NCI-H2029 (cell line): ENCODE measurements at regions not wholly inside any gene's neighbourhood (a gene's known extent, or its start where the extent isn't known, plus 50 kb on each side); places are given as distances from the start of the nearest gene placed in this dataset.

Source experiments
- DNase-seq: peaks from one replicate; lab custom pipeline; 2025; lab: John Stamatoyannopoulos, UW

DNA sequence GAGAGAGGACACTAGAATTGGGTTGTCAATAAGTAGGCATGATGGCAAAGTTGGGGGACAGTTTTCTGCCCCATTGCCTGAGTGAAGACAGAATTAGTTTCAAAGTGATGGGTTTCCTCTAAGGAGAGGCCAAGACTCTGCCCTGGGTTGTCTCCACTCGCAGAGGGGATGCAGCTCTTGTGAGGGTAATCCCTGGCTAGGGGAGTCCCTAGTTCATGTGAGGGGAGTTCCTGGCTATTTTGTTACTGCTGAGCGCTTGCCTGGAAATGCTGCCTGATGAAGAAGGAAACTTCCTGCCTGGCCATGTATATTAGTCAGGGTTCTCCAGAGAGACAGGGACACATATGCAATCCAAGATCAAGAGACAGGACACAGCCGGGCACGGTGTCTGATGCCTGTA is 501.5 kb downstream of the BCL11A start:
- no peak for DNase-seq

DNA sequence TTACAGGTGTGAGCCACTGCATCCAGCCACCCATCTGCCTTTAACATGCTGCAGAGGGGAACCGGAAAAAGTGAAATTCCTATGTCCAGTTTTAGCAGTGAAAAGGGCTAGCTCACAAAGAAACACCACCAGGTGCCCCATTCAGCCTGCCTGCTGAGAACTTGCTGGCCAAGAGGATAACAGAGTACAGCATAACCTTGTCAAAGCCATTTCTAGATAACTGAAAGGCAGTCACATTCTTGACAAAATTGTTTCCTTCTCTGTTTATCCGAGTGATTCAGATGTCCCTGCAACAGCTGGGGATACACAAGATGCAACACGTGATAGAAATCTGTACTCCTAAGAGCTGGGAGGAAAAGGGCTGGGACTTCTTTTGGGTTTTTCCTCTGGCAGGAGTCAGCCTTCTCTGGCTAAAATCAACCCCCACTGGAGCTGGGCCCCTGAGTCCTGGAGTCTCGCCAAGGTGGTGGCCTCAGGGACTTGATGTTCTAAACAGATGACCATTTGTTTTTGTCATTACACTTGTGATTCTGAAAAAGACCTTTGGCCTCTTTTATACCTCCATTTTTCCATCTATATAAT is 505.4 kb downstream of the BCL11A start:
- DNase-seq, result no peak

DNA sequence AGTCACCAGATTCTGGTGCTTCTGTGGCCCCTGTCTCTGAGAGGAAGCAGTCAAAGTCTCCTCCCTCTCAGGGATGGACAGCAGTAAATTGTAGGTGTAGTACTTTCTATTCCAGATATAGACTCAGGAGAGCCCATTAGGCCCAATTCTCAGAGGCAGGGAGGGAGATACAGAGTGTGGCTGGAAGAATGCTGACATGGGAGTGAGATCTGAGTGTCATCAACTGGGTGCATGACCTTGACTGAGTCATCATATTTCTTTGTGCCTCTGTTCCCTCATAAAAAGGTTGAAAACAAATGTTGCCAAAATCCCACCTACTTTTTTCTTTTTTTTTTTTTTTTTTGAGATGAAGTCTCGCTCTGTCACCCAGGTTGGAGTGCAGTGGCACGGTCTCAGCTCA is 506.1 kb downstream of the BCL11A start:
- no peak for DNase-seq

DNA sequence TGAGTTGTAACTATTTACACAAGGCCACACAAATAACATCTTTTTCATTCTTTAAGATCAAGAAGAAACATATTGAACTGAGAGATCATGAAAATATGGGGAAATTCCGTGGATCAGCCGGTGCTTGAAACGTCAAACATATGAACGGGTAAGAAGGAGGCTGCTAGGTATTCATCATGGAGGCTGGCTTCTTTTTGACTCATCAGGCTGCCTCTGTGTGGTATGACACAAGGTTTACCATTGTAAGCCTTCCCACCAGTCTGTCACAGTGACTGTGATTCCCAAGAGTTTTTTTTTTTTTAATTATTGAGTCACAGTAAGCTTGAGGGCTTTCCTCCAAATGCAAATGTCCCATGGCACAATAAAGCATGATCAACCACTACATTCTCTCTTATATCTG is 506.9 kb downstream of the BCL11A start:
- no peak for DNase-seq

DNA sequence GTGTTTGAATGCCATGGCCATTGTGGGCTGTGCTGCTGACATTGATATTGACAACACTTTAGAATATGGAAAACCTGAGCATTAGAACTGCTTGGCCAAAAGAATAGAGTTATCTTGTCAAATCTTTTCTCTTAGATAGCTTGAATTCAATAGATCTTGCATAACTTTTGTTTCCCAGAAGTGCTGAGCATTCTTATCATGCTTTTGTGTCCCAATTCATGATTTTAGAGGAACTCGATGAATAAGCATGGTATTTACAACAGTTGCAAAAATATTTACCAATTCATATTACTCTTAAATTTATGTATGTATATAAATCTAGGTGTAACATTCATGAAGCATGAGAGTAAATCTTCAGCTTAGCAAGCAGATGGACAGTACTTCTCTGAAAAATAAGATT is 508.0 kb downstream of the BCL11A start:
- no peak for DNase-seq

DNA sequence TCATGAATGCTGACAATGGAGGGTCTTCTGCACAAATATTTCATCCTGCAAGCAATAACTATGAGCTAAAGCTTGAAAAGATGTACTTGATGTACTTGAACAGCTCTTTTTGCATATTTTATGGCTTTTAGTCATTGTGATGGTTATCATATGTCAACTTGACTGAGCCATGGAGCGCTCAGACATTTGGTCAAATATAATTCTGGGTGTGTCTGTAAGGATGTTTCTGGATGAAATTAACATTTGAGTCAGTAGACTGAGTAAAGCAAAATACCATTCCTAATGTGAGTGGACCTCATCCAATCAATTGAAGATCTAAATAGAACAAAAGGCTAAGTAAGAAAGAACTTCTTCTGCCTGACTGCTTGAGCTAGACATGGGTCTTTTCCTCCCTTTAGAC is 509.0 kb downstream of the BCL11A start:
- no peak for DNase-seq

DNA sequence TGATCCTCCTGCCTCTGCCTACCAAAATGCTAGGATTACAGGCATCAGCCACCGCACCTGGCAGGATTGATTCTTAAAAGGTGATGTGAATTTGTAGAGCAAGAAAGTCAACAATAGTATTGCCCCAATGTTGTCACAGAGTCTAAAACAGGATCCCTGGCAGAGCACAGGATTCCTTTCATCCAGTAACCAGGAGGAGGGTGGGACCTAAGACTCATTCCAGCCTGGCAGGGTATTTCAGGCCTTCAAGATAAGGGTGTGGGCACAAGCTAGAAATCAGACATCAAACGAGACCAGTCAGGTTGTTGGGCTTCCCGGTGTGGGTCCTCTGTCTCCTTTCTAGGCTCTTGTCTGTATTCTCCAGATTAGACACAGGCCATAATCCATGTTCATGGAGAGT is 511.4 kb downstream of the BCL11A start:
- DNase-seq, result no peak

DNA sequence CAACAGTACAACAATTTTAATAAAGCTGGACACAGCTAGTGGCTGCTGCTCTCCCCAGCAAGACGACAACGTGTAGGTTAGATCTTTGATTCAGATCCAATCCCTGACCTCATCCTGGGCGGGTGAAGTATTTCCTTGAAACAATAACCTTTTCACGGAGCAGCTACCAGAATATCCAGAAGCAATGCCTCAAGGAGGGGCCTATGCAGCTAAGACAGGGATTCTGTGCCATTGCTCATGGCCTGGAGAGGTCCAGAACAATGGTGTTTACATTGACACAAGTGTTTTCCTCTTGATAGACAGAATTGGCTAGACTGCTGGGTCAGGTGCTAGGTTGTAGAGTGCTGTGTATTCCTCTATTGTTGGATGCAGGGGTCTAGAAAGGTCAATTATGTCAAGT is 520.1 kb downstream of the BCL11A start:
- DNase-seq, result peak; percentile 81

DNA sequence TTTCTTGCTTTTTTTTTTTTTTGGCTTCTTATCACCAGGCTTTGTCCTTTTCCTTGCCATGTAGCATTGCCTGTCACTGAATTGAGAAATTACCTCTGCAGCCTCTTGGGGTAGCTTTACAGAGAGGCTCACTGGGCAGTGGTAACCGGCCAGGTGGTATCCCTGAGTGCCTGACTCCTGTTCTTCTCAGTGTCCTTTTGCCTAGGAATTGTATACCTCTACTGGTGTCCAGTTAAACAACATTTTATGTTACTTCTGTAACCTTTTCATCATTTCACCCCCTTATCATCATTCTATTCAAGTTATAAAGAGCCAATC is 523.9 kb downstream of the BCL11A start:
- no peak for DNase-seq

DNA sequence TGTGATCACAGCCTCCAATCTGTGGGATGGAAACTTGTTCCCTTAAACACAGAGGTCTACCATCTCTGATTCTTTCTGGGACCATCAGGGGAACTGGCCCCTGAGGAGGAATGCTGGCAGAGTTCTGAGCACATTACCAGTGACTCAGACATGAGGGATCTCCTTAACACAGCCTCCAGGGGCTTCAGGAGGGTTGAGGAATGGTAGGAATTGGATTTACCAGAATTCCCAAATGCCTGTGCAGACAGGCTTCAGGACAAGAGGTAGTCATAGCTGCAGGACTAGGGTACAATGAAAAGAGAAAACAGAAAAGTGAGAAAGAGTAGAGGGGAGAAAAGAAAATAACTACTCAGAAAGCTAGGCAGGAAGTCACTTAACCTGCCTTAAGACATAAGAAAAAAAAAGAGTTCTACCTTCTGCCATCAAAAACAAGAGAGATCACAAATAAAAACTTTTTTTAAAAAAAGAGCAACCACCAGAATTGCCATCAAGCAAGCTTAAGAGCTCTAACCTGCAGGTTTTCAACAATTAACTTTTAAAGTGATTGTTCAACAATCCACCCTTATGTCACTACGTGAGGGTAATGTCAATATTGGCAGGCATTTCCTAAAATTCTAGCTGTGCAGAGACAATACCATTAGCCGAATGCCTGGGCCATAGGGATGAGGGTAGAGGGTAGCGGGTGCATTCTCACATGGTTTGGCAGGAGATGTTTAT is 524.4 kb downstream of the BCL11A start:
- DNase-seq, result peak; percentile 25

DNA sequence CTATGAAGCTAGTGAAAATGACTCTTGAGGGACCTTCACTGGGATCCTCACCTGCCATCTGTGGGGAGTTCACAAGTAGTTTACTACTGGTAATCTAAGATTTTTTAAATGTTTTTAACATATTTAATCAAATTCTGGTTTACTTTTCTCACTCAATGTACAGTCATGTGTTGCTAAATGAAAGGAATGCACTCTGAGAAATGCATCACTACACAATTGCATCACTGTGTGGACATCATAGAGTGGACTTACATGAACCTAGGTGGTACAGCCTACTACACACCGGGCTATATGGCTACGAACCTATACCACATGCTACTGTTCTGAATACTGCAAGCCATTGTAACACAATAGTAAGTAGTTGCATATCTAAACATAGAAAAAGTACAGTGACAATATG is 528.0 kb downstream of the BCL11A start:
- no peak for DNase-seq

DNA sequence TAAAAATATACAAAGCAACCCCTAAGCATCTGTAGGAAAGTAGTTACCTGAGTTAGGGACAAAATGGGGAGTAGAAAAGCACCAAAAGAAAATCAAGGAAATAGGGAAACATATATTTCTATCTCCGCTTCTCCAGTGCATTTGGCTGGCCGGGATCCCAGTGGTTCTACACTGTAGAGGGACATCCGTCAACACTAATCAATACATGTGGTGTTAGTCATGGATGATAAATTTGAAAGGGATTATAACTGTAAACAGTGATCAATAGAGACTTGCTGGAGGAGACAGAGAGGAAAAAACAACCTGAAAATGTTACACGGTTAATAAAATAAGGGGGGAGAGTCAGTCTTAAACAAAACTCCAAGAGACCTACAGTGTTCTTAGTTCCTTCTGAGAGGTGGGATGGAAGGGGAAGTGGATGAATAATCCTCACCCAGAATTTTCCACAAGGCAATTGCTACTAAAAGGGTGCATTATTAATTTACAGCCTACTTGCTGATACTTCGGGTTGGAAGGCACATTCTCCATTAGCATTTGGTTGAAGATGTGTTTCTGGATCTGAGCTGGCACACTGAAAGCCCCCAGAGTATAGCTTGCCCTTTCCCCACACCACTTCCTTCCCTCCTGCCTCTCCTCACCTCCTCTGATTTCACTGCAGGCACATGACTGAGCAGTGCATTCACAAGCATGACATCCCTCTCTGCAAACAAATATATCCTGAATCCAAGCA is 530.0 kb downstream of the BCL11A start:
- no peak for DNase-seq

DNA sequence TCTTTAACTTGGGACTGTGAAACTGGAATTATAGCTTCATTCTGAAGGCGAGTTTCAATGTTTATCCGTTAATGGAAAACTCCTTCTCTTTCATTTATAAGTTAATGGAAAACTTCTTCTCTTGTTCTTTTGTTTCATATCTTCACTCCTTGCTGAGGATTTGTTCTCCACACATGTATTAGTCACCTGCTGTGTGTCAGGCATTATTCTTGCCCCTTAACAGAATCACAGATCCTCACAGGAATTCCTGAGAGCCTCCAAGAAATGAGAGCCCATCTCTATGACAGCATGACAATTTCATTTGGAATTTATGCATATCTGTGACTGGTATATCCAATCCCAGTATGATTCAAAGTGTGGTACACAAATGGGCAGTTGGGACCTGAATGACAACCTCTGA is 545.8 kb downstream of the BCL11A start:
- no peak for DNase-seq

DNA sequence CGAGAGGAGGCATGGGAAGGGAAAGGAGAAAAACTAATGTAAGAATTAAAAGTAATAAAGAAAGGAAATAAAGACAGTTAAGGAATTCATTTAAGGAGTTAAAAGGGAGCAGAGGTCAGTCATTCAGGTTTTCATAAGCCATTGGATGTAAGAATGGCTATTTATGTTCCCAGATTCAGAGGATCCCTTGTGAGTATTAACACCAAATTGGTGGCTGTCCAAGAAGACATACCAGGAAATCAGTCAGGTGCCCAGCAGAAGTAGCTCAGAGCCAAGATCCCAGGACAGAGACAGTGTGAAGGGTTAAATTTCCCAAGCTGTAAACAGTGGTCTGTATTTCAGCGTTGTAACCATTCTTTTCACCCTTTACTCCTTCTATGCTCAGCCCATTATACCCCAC is 550.4 kb downstream of the BCL11A start:
- DNase-seq, result no peak

DNA sequence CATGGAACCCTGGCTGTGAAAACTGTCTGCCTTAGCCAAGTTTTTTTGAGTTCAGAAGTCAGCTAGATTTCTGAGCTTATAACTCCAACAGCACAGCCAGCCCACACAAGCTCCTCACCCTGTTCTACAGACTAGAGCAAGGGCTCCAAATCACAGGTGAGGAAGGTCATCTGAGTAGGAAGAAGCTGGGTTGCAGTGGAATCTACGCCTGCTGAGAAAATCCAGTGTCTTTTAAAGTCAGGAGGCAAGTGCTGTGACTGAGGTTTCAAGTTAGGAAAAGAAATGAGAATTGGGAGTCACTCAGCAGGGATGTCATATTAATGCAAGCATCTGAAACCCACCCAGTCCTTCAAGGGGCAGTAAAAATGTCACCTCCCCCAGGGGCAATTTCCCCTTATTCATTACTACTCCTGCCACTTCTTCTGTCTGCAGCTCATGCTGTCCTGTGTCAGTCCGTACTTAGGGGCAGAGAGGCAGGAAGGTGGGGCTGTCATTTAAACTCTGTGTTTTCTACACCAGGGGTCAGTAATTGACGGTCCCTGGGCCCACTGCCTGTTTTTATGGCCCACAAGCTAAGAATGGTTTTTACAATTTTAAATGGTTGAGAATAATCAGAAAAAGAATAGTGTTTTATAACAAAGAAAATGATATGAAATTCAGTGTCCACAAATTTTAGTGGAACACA is 551.1 kb downstream of the BCL11A start:
- no peak for DNase-seq

DNA sequence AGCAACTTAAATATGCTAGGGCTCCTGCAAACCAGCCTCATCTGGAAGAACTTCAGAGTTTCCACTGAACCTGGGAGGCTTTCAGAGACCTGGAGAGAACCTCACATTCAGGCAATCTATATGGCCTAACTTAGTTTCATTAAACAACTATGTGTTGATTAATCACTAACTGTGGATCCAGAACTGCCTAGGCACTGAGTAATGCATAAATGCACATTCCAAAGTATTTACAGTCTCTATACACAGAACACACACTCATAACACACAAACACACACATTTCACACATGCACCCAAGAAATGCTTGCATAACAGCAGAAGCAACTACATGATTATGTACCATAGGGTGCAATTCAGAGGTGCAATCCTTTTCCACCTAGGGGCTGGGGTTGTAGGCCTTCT is 552.8 kb downstream of the BCL11A start:
- DNase-seq, result no peak

DNA sequence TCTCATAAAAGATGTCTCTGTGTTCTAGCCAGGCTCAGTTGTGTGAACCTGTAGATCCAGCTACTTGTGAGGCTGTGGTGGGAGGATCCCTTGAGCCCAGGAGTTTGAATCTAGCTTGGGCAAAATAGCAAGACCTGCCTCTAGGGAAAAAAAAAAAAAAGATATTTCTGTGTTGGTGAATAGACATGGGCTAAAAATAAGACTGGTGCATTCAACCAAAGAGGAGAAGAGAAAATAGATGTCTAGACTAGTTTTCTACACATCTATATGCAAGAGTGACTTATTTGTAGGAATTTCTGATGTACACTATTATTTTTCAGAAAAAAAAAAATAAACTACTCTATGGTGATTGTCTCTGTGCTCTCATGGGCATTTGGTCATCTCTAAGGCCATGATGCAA is 555.1 kb downstream of the BCL11A start:
- DNase-seq, result no peak

DNA sequence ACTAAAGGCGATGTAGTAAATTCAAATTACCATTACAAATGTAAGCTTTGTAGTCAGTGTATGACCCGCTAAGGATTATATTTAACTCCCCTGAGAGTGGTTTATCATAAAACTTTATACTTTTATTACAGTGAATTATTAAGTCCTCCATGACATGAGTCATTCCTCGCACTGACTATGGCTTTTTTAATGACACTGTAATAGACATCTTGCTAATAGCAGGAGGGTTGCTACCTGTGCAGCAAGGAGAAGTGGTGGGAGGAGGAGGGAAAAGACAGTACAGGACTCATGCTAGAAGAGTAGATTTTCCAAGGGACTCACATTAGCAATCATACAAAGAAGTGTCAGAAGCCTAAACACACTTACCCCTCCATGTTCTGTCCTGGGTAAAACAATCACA is 556.1 kb downstream of the BCL11A start:
- DNase-seq, result no peak

DNA sequence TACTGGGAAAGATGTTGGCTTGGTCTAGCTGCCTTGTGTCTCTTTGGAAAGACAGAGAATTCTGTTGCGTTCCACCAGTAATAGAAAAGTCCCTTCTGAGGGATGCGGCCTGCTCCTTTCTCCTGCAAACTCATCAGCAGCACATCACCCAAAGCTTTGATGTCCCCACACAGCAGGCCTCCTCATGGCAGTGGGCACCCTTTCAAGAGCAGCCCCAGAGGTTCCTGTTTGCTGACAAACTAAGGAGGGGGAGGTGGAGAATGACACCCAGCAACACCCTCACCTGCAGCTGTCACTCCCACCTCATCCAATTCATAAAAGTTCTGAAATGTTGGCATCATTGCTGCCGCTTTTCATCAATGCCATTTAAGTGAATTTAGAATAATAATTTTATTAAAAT is 556.6 kb downstream of the BCL11A start:
- DNase-seq, result no peak

DNA sequence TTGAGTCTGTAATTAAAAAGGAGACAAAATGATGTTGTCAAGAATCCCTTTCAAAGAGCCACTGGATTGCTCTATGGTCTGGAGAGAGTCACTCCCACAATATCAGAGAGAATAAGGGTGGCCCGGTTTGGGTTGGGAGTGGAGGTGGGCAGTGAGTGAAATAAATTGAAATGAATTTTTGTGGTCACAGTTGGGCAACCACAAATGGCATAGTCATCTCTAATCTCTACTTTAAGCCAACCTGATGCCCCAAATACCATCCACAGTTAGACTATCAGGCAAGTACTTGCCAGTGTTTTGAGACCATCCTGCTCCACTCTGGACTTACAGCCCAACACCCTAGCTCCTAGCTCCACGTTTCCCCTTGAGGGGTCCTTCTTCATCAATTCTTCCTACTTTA is 559.7 kb downstream of the BCL11A start:
- DNase-seq, result no peak

DNA sequence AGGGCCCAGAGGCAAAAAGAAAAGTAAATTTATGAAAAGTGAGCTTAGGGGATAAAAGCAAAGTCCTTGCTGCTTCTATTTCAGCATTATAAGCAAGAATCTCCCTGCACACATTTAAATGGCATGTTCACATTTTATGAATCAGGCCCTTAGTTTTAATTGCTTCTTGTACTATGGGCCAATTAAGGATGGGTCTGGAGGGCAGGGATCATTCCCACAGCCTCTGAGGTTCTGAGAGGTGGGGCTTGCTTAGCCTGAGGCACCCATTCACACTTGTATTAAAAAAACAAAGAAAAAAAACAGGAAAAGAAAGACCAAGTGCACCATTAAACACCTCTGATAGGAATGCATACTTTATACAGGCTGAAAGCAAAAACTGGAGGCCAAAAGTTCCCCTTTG is 565.1 kb downstream of the BCL11A start:
- no peak for DNase-seq

DNA sequence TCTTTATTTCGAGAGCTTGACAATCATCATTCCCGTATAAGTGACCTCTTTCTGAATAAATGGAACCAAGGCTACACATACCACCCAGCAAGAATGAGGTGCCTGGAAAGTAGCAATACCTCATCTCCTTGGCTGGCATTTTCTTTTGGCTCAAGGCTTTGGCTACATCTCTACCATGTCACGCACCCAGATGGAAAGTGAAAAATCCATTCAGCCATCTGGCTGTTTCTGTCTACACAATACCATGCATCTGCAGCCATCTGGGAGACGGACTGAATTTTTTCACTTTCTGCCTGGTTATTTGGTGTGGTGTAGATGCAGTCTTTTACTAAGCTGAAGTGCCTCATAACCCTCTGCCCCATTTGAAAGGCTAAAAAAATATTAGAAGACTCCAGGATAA is 566.9 kb downstream of the BCL11A start:
- no peak for DNase-seq

DNA sequence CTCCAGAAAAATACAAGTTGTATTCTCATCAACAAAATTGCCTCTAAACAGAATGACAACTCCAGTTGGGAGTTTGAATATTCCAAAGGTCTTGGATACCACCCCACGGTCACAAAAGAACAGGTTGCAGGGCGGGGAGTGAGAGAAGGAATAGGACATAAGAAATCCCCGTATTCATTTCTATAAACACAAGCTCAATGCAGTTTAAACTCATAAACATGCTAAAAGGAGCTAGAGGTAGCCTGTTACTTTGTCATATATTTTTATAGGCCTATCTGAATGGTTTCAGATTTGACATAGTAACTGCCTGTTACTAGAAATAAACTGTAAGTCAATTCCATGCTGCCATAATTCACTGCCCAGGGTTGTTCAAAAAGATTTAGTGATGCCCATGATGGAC is 567.5 kb downstream of the BCL11A start:
- DNase-seq, result no peak
